Stimulated activated CD4-positive, alpha-beta T cell treated with anti-CD3 and anti-CD28 coated beads, TNF-alpha, amount 100 ng/mL, for 24 hours (primary cell): ENCODE measurements at regions not wholly inside any gene's neighbourhood (a gene's known extent, or its start where the extent isn't known, plus 50 kb on each side); places are given as distances from the start of the nearest gene placed in this dataset.
"Not testable (repeated sequence)": the region's sequence is repeated elsewhere in the genome, so short reads cannot be mapped to it uniquely, and the experiment has no call there.

Source experiments
- DNase-seq, 3 experiments: peaks; one replicate each; pipeline ENCODE4 v3.0.0-alpha.2; 2020; ENCODE audit warnings: low read depth in 3 of 3

DNA sequence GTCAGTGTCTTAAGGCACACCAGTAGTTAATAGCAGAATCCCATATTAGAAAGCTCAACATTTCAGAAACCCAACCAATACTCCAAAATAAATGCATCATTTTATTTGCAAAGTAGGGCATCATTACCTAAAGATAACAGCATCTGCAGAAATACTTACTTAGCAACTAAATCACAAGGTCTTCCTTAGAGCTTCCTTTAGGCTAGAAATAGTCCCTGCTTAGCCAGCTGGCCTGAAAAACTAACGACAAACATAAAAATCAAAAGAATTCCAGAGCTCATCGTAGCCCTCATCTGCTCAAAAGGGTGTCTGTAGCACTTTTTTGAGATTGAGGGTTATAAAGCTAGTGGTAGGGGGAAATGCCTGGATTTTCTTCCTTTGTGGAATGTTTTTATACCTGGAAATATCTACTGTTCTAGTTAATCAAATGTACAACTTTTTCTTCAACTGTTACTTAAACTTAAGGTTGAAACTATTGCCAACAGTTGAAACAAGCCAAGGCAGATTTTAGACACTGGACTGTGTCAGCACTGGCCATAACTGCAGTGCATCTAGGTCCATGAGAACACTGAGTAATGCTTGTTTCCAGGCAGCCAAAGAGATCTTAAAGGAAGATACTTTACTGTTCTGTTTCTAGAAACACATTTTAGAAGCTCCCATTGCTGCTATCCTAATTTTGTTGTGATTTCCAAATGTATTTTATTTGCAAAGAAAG lies 129.4 kb upstream of the RASA1 start:
- no peak for DNase-seq

DNA sequence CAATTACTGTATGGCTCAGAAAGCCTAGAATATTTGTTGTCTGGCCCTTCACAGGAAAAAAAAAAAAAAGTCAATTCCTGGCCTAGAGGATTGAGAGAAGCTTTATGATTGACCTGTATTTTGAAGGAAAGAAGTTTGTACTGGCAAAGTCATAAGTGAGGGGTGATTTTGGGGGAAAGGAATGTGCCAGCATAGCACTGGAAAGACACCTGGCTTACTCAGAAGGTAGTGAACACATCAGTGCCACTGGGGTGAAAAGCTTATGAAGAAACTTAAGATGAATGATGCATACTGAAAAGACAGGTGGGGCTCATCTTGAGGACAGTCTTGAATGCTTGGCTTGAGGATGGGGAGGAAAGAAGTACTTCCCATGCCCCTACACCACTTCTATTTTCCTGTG lies 127.9 kb upstream of the RASA1 start:
- DNase-seq: no peak

DNA sequence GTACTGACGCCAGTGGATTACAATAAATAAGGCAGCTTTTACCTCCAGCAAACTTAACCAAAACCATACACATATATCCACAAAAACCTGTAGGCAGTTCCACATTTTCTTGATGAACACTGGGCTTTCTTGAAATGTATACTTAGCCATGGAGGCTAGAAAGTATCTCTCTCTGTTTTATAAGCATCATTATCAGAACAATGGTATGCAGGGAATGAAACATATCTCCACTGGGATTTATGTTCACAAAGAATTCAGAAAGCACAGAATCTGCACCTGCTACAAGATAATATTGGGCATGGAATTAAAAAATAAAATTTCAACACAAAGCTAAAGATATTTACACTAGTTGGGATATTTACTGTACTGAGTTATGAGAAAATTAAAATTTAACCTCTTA lies 126.1 kb upstream of the RASA1 start:
- no peak for DNase-seq

DNA sequence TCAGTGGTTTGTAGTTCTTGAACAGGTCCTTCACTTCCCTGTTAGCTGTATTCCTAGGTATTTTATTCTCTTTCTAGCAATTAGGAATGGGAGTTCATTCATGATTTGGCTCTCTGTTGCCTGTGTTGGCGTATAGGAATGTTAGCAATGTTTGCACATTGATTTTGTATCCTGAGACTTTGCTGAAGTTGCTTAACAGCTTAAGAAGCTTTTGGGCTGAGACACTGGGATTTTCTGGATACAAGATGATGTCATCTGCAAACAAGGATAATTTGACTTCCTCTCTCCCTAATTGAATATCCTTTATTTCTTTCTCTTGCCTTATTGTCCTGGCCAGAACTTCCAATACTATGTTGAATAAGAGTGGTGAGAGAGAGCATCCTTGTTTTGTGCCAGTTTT lies 121.8 kb upstream of the RASA1 start:
- not testable (repeated sequence) for DNase-seq

DNA sequence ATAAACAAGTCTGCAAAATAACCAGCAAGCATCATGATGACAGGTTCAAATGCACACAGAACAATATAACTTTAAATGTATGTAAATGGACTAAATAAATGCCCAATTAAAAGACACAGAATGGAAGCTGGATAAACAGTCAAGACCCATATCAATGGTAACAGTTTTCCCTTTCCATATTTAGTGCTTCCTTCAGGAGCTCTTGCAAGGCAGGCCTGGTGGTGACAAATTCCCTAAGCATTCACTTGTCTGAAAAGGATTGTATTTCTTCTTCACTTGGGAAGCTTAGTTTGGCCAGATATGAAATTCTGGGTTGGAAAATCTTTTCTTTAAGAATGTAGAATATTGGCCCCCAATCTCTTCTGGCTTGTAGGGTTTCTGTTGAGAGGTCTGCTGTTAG lies 120.2 kb upstream of the RASA1 start:
- DNase-seq: no peak

DNA sequence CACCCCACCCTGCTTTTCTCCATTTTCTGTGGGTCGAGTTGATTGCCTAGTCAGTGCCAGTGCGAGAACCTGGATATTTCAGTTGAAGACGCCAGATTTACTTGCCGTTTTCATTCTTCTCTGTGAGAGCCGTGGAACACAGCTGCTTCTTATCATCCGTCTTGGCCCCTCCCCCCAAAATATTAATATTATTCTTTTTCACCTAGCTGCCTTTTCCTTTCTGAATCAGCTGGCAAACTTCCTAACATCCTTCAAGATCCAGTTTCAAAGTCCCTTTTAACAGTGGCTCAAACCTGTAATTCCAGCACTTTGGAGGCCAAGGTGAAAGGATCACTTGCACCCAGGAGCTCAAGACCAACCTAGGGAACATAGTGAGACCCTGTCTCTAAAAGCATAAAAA lies 117.1 kb upstream of the RASA1 start:
- no peak for DNase-seq

DNA sequence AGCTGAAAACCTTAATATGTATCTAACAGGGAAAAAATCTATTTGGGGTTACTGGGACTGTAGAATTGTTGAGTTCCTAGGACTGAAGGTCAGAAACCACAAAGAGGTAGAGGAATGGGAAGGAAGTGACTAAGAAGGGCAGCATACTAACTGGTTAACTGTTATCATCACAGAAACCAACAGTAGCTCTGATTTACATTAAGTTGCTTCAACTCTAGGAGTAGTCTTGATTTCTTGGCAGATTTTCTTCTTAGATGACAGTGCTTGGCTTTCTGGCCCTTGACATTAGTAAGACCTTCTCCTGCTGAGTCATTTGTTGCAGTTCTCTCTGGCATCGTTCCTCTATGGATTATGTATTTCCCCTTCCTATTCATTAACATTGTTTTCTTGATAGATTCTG lies 116.1 kb upstream of the RASA1 start:
- no peak for DNase-seq

DNA sequence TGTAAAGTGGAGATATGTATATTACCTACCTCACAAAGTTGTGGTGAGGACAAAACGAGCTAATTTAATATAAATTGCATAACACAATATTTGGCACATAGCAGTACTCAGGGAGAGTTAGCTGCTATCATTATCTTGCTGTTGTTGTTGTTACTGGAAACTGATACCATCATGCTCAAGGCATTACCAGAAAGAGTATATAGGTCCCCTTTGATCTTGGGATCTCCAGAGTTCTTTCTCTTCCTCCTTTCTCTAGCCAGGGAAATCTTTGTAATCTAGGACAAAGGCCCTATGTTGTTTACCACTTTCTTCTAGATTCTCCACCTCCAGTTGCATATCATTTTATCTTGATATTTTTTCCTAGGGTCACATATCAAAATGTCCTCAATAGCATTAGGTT lies 114.8 kb upstream of the RASA1 start:
- no peak for DNase-seq

DNA sequence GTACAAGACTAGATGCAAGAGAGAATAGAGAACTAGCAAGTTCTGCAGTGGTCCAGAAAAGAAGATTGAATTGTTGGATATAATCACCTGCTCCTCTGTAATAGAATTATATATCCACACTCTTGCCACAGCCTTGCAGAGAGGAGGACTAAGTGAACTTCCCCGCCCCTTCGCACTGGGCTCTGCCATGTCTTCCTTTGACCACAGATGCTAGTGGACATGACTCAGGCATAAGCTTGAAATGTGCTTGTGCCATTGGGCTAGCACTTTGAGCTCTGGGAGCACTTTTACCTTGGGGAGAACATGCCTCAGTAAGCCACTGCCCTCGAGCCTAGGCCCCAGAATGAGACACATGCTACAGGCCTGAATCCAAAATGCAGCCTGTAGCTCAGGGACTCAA lies 113.5 kb upstream of the RASA1 start:
- no peak for DNase-seq

DNA sequence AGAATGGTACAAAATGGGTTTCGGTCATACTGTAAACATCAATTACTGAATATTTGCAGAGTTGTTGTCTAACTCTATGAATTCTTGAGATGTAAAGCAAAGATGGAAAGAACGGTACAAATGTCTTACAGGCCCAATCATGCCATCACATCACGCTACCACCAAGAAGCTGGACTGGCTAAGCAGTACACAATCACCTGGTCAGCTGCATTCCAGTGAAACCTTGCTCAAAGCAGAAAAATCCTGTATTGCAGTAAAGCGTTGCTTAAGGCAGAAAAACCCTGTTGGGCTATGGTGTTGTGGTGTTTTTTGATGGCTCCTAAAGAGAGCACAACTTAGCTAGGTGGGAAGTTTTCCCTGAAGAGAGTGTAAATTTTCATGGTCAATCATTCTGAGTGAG lies 112.6 kb upstream of the RASA1 start:
- no peak for DNase-seq

DNA sequence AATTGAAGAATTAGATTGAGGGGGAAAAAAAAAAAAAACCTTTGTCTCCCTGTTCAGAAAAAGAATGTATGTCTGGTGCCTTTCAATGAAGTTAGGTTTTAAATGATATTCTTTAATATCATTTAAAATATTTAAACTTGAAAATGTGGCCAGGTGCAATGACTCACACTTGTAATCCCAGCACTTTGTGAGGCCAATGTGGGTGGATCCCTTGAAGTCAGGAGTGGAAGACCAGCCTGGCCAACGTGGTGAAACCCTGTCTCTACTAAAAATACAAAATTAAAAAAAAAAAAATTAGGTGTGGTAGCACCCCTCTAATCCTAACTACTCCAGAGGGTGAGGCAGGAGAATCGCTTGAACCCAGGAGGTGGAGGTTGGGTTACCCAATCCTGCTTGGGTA lies 111.1 kb upstream of the RASA1 start:
- DNase-seq: no peak

DNA sequence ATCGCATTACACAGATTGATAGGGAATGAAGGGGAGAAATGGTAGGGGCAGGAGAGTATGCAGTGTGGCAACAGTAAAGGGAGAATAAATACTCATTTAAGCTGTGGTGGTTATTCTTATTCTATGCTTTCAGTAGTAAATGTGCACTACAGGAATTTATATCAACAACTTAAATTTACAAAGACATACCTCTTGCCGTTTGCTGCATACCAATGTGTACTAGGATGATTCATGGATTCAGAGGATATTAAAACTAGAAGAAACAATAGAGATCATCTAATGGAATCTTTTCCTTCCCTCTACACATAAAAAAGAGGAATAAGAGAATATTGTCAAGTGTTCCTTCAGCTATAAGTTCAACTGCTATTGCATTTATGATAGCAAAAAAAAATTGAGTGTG lies 103.3 kb upstream of the RASA1 start:
- no peak for DNase-seq

DNA sequence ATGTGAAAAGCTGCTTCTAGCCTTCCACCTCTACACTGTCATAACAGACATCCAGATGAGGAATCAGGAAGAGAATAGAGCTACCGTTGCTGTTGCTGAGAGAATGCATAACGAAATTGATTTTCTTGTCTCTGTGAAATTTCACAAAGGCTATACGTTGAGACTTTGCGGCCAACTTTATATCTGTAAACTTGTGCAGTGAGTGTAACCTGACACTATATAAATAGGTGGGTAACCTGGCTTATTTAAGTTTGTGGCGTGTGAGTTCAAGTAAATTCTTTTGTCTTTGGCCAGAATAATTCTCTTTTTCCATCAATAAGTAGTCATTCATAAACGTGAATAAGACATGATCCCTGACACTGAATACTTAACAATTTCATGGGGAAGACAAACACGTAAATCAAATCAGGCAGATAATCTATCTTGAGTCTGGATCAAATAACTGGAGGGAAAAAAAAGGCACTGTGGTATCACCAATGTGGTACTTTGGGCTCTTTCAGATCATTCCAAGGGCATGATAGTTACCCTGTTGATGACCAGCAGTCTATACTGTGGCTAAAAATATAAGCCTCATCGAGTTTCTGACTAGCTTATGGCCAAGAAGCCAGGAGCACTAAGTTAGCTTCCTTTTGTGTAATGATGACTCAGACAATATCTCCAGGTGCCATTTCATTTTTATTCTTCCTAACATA lies 98.2 kb upstream of the RASA1 start:
- no peak for DNase-seq

DNA sequence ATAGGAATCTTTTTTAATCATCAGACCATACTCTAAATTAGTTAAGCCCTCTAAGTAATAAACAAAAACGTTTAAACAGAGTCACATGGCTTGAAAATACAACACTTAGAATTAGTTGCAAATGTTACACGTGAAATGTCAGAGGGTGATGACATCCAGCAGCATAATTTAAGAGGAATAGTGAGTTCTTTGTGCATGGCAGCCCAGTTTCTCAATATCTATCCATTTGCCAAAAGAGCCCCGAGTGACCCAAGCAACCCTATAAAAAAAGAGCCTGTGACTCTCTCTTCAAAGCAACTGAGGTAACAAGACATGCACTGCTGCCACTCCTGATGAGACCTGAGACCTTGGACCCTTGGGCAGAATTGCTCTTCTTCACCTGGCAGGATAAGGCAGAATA lies 96.9 kb upstream of the RASA1 start:
- DNase-seq: no peak

DNA sequence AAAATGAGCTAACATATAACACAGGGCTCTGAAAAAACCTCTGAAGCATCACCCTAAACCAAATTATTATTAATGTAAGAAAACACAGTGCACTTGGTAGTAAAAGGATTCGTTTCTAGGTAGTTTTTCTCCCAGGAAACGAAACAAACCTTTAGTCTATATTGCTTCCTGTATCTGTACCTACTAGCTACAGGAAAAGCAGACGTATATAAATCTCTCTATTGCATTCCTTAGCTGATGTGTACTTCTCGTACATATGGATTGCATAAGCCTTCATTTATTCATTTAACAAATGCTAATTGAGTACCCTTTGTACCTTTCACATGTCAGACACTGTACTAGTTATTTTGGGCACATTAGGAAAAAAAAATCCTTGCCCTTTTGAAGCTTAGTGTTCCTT lies 85.0 kb upstream of the RASA1 start:
- no peak for DNase-seq

DNA sequence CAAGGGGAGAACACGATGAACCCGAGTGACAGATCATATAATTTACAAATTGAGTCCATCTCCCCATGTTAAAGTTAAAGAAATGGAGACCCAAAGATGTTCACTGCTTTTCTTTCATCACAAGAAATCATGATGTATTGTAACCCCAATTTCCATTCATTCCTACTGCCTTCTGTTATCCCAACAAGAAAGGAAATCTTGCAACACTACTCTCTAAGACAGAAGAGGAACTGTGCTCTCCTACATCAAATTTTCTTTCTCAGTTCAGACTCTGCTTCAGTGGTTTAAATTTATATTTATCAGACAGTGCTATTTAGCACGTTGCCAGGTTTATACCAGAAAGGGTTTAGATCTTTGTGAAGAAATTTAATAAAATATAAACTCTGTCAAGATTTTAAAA lies 83.8 kb upstream of the RASA1 start:
- DNase-seq: no peak

DNA sequence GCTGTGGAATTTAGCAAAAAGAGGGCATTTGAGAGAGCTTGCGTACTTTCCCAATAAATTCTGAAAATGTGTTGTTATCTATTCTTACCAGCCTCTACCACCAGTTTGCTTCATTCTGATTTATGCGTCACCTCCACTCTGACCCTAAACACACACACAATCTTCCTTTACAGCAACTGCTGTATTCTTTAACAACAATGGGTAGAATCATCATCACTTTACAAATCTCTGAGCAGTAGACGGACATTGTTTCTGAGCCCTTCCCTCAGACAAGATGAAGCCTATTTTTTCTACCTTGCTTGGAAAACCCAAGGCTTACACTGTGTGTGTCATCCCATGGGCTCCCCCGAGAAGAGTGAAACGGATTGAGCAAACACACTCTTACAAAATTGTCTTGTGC lies 83.1 kb upstream of the RASA1 start:
- no peak for DNase-seq

DNA sequence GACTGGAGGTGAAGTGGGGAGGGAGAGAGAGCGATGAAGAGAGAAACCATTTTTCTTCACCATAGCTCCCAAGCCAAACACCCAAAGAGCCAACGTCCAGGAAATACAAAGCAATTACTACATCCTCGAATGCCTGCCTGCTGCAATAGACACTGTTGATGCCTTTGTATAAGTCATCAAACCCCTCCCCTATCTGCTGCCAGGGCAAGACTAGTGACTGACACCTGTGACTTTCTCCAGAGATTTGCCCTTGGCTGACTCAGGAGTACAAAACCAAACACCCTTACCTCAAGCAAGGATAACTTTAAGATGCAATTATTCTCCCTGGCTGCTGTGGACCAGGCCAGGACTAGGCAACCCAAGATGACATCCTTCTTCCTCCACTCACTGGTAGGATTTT lies 81.8 kb upstream of the RASA1 start:
- DNase-seq: no peak

DNA sequence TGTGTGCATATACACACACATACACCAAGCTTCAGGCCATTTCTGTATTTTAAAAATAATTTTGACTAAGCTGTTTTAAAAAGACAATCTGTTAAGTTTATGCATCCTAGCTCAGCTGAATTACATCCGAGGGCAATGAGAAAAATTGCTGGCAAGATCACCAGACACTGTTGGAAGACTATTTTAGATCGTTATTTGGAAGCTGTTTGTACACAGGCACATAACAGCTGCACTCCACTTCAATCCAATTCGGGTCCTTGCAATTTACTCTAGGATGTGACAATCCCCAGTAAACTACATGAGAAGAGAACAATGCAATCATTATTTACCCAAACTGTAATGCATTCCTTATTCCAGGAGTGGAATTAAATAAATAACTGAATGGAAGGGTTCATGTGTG lies 79.3 kb upstream of the RASA1 start:
- no peak for DNase-seq

DNA sequence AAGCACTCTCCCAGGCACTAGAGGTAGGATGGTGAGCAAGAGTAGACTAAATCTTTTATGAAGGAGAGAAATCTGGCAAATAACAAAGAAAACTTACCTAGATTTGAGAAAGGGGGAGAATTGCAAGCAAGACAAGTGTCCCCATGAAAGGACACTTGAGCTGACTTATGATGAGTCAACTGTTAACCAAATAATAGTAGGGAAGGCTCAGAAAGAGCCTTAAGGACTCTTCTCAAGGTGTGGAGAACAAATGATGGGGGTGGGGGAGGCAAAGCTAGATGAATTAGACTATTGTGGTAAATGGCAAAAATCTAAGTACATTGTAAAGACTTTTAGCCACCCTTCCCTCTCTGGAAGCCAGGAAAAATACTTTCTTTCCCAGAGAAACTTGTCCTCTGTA lies 77.6 kb upstream of the RASA1 start:
- no peak for DNase-seq

DNA sequence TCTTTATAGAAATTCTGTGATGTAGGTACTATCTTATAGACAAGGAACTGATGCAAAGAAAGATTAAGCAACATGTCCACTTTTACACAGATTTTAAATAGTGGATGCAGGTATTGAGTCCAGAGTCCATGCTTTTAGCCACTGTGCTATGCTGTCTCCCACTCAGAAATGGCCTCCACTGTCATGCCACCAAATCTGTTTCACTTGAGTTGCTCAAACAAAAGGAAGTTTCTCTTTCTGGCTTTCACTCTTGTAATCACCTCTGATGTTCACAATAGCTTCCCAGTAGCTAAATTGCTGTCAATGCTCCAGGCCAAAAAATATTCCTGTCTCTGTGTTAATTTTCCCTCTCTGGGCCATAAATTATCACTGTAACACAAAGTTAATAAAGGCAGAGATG lies 77.0 kb upstream of the RASA1 start:
- no peak for DNase-seq

DNA sequence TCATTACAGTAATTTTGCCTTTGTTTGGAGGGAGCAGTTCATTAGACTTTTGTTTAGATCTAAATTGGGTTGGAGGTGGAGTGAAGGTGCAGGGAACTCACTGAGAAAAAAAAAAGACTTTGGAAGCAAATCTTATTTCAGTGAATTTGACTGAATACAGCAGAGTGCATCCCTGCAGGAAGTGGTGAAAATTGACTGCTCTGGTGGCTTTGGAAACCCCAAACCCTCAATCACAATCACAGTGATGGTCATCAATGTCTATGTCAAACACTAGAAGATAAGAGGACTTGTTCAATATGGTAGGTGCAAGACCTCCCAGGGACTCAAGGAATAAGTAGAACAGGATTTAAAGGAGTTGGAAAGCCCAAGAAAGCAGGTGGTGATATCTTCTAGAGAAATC lies 76.0 kb upstream of the RASA1 start:
- no peak for DNase-seq

DNA sequence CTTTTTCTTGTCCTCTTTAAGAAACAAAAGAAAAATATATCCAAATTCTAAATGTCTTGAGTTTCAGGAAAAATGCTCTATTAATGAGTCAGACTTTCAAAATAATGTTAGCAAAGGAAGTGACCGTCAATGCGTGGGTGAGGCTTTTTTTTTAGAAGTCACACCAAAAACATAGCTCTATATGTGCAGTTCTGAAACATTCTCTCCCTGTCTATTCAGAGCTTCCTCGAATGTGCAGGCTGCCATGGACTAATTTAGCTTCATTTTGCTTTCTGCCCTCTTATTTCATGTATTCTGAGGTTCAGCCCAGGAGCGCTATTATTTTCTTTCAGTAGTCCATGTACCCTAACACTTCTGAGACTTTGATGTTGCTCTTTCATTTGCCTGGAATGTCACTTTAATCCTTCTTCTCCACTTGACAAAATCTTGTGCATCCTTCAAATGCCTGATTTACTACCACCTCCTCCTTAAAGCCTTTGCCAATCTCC lies 72.5 kb upstream of the RASA1 start:
- DNase-seq: peak in 2 of 3 experiments; percentile 3 to 7

DNA sequence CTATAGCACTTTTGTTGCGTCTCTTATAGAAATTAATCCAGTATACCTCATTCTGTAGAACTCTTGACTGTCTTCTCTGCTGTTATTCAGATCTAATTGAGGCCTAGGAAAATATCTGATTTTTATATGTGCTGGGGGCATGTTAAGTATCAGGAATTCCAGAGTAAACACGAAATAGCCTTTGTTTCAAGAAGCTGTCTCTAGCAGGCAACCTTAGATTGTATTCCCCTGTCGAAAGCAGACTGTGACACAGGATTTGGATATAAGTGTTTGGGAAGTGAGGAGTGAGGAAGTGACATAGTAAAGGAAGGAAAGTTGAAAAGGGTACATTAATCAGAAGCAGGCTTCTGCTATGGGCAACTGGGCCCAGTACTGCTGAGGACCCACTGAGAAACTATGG lies 72.1 kb upstream of the RASA1 start:
- DNase-seq: no peak
